H1 (cell line): ENCODE measurements at regions not wholly inside any gene's neighbourhood (a gene's known extent, or its start where the extent isn't known, plus 50 kb on each side); places are given as distances from the start of the nearest gene placed in this dataset.

Experiments
- CTCF ChIA-PET: fragments of 300-600 bp; sonication (Branson Sonifier 250); formaldehyde crosslinking; loops from one replicate; lab custom pipeline; 2021; ENCODE audit not compliant: partially characterized antibody; lab: Charles Lee
- POLR2A ChIA-PET: fragments of 300-600 bp; sonication (Branson Sonifier 250); formaldehyde crosslinking; loops from one replicate; lab custom pipeline; 2021; ENCODE audit warnings: inconsistent platforms; ENCODE audit not compliant: partially characterized antibody; lab: Charles Lee
- DNase-seq, 2 experiments: peaks; one replicate each; pipeline versions ENCODE4 v3.0.0 to v3.0.0-alpha.2; 2010 to 2022; ENCODE audit warnings: low spot score in 2 of 2, low read depth in 1 of 2, mixed read lengths in 1 of 2
- FAIRE-seq: peaks from 2 replicates; lab custom pipeline; 2011; peaks lifted over from hg19 to GRCh38; lab: Jason Lieb, UNC
- H2AFZ ChIP-seq: 2 replicates; pipeline ENCODE4 v1.8.1; 2012; ENCODE audit warnings: low read length, inconsistent platforms
- H2AK5ac ChIP-seq: 2 replicates; pipeline ENCODE4 v1.6.1; 2013; ENCODE audit warnings: low read depth, low read length
- H2BK120ac ChIP-seq: replicated peaks from 2 replicates; pipeline ENCODE3; 2013; ENCODE audit warnings: low read depth, low read length, inconsistent platforms
- H2BK12ac ChIP-seq: 2 replicates; pipeline ENCODE4 v1.6.1; 2013; ENCODE audit warnings: low read depth, low read length
- H2BK15ac ChIP-seq: 2 replicates; pipeline ENCODE4 v1.6.1; 2013; ENCODE audit warnings: low read length
- H2BK20ac ChIP-seq: 2 replicates; pipeline ENCODE4 v1.6.1; 2013; ENCODE audit warnings: low read length
- H2BK5ac ChIP-seq: 2 replicates; pipeline ENCODE4 v1.6.1; 2013; ENCODE audit warnings: low read depth, low read length
- H3K14ac ChIP-seq: 2 replicates; pipeline ENCODE4 v1.6.1; 2013; ENCODE audit warnings: inconsistent platforms; ENCODE audit not compliant: insufficient read length
- H3K18ac ChIP-seq: 2 replicates; pipeline ENCODE4 v1.6.1; 2013; ENCODE audit warnings: low read length; ENCODE audit errors: extremely low read depth
- H3K23ac ChIP-seq: 2 replicates; pipeline ENCODE4 v1.6.1; 2013; ENCODE audit warnings: inconsistent platforms; ENCODE audit not compliant: insufficient read length
- H3K23me2 ChIP-seq: 2 replicates; pipeline ENCODE4 v1.6.1; 2013; ENCODE audit warnings: low read depth, low read length
- H3K27ac ChIP-seq: 2 replicates; pipeline ENCODE4 v1.6.1; 2011; ENCODE audit warnings: low read depth, low read length, inconsistent platforms
- H3K27me3 ChIP-seq, 4 experiments: replicated peaks in 1 of 4; 1 replicate in 1 of 4; 2 replicates in 3 of 4; pipeline versions ENCODE4 v1.6.1 to v1.8.1; 2011 to 2013; ENCODE audit warnings: low read length in 3 of 4, mild to moderate bottlenecking in 3 of 4, inconsistent platforms in 2 of 4, mixed read lengths in 2 of 4, moderate library complexity in 1 of 4; ENCODE audit not compliant: control insufficient read depth in 3 of 4, insufficient read depth in 3 of 4; ENCODE audit errors: extremely low read depth in 1 of 4
- H3K36me3 ChIP-seq, 4 experiments: 2 replicates each; pipeline versions ENCODE4 v1.6.1 to v1.8.1; 2011 to 2013; ENCODE audit warnings: mild to moderate bottlenecking in 4 of 4, low read length in 3 of 4, moderate library complexity in 2 of 4, control low read depth in 1 of 4, inconsistent platforms in 1 of 4; ENCODE audit not compliant: insufficient read depth in 4 of 4, control insufficient read depth in 2 of 4
- H3K4ac ChIP-seq: replicated peaks from 2 replicates; pipeline ENCODE3; 2013; ENCODE audit warnings: low read length, low read depth, mixed read lengths, inconsistent platforms; ENCODE audit not compliant: insufficient read length
- H3K4me1 ChIP-seq, 4 experiments: replicated peaks in 1 of 4; 1 replicate in 1 of 4; 2 replicates in 3 of 4; pipeline versions ENCODE4 v1.6.1 to v1.8.1; 2011 to 2013; ENCODE audit warnings: low read length in 3 of 4, inconsistent platforms in 2 of 4, mixed read lengths in 1 of 4; ENCODE audit not compliant: insufficient read depth in 4 of 4, control insufficient read depth in 3 of 4
- H3K4me2 ChIP-seq, 2 experiments: 2 replicates each; pipeline versions ENCODE4 v1.6.1 to v1.8.1; 2011 to 2013; ENCODE audit warnings: low read depth in 2 of 2, low read length in 2 of 2, control low read depth in 1 of 2, inconsistent platforms in 1 of 2, mild to moderate bottlenecking in 1 of 2; ENCODE audit not compliant: insufficient read depth in 1 of 2
- H3K4me3 ChIP-seq, 4 experiments: fragments of 200-600, 300-600 bp in 1 of 4; sonication (generic), shearing (Covaris generic), sonication (Bioruptor Twin) in 1 of 4; 2 replicates each; pipeline versions ENCODE4 v1.5.1 to v1.8.1; 2011 to 2016; ENCODE audit warnings: low read length in 4 of 4, low read depth in 3 of 4, control low read depth in 2 of 4, inconsistent platforms in 2 of 4, mild to moderate bottlenecking in 2 of 4, mixed read lengths in 1 of 4, moderate library complexity in 1 of 4; ENCODE audit not compliant: insufficient read depth in 2 of 4; ENCODE audit errors: extremely low read depth in 1 of 4
- H3K56ac ChIP-seq: replicated peaks from 2 replicates; pipeline ENCODE3; 2013; ENCODE audit warnings: low read depth, mild to moderate bottlenecking, mixed read lengths, low read length, inconsistent platforms; ENCODE audit not compliant: insufficient read length
- H3K79me1 ChIP-seq: 2 replicates; pipeline ENCODE4 v1.6.1; 2013; ENCODE audit warnings: low read depth, low read length, control low read depth
- H3K79me2 ChIP-seq, 2 experiments: 2 replicates each; pipeline versions ENCODE4 v1.6.1 to v1.8.1; 2012 to 2013; ENCODE audit warnings: low read length in 2 of 2, mild to moderate bottlenecking in 2 of 2, inconsistent platforms in 1 of 2; ENCODE audit not compliant: insufficient read depth in 2 of 2, control insufficient read depth in 1 of 2
- H3K9ac ChIP-seq, 4 experiments: replicated peaks in 1 of 4; 1 replicate in 1 of 4; 2 replicates in 3 of 4; pipeline versions ENCODE4 v1.6.1 to v1.8.1; 2011 to 2013; ENCODE audit warnings: low read depth in 3 of 4, low read length in 3 of 4, control low read depth in 2 of 4, mild to moderate bottlenecking in 2 of 4, moderate library complexity in 2 of 4, inconsistent platforms in 1 of 4; ENCODE audit errors: extremely low read depth in 1 of 4
- H3K9me3 ChIP-seq, 2 experiments: 2 replicates each; pipeline versions ENCODE4 v1.6.1 to v1.8.1; 2012 to 2013; ENCODE audit warnings: mild to moderate bottlenecking in 2 of 2, moderate library complexity in 2 of 2, control low read depth in 1 of 2, inconsistent platforms in 1 of 2, low read depth in 1 of 2, low read length in 1 of 2, mixed read lengths in 1 of 2; ENCODE audit not compliant: insufficient read depth in 2 of 2
- H4K20me1 ChIP-seq, 2 experiments: replicated peaks in 1 of 2; 2 replicates each; pipeline versions ENCODE3 to v1.8.1; 2011 to 2013; ENCODE audit warnings: inconsistent platforms in 2 of 2, low read length in 2 of 2, mild to moderate bottlenecking in 1 of 2; ENCODE audit not compliant: insufficient read depth in 2 of 2, control insufficient read depth in 1 of 2
- H4K5ac ChIP-seq: 2 replicates; pipeline ENCODE4 v1.6.1; 2013; ENCODE audit warnings: low read length, low read depth, mixed read lengths, inconsistent platforms; ENCODE audit not compliant: insufficient read length
- H4K8ac ChIP-seq: 2 replicates; pipeline ENCODE4 v1.8.0; 2013; ENCODE audit warnings: mild to moderate bottlenecking, moderate library complexity, low read length, inconsistent platforms; ENCODE audit not compliant: insufficient read depth; ENCODE audit errors: extremely low read depth
- H4K91ac ChIP-seq: replicated peaks from 2 replicates; pipeline ENCODE3; 2013; ENCODE audit warnings: low read length, mixed read lengths, inconsistent platforms; ENCODE audit not compliant: insufficient read length
- TEAD4 ChIP-seq: IDR thresholded peaks from 2 replicates; pipeline ENCODE4 v1.6.1; 2012; ENCODE audit warnings: low read depth, low read length, inconsistent platforms, mixed read lengths
- WGBS, 2 experiments: shearing (Covaris generic) in 1 of 2; methylation state at CpG; one replicate each; pipeline versions ENCODE4 v1.1.6 to v1.1.7; 2013 to 2015; ENCODE audit warnings: low lambda C conversion rate in 2 of 2, mixed read lengths in 2 of 2, inconsistent platforms in 1 of 2, low coverage in 1 of 2, missing lambda C conversion rate in 1 of 2; ENCODE audit not compliant: insufficient replicate concordance in 2 of 2, insufficient coverage in 1 of 2, insufficient read length in 1 of 2; ENCODE audit errors: extremely low coverage in 1 of 2, missing lambda C conversion rate in 1 of 2; 5-methylcytosine and 5-hydroxymethylcytosine counted together

DNA sequence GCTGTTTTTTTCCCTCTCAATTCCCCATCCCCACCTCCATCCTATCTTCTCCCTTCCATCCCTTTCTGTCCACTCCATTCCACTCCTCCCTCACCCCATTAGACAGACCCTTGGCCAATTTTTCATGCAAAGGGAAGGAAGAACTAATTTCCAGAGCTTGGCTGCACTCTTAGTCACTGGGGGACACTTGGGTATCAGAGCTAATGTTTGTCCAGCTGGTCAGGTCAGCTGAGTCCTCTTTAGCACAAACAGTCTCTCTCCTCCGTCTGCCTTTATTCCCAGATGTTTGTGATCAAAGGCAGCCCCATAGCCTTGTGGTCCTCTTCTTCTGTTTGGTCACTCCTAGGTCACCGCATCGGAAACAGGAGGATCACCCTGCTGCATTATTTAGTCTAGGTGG lies 148.5 kb downstream of the NMUR2 start:
- CTCF ChIA-PET, result no interaction called here

More for the DNA sequence above, 148.5 kb downstream of the NMUR2 start:
- Histone ChIP-seq H3K36me3 (no peaks in the 10 kb centered on the region), H3K14ac (no peak overlapping the region), H4K5ac (no peak overlapping the region), H2AFZ (no peak overlapping the region), H3K27me3 (peaks cover 9 to 21% (median 17%) of the 10 kb centered on the region in 4 experiments), H2BK20ac (no peak overlapping the region), H2BK120ac (no peak overlapping the region), H3K18ac (no peak overlapping the region), H2BK5ac (no peak overlapping the region), H4K20me1 (peaks cover 0 to 3% of the 10 kb centered on the region in 2 experiments), H2AK5ac (no peak overlapping the region), H3K23ac (no peak overlapping the region), H2BK15ac (no peak overlapping the region), H3K4me3 (no peak overlapping the region), H3K4ac (no peak overlapping the region), H3K56ac (no peak overlapping the region), H4K8ac (no peak overlapping the region), H3K4me1 (no peaks in the 10 kb centered on the region), H3K23me2 (no peaks in the 10 kb centered on the region; the same call in 1 of the 2 replicates), H3K9ac (no peak overlapping the region), H3K27ac (no peak overlapping the region), H3K9me3 (no peaks in the 10 kb centered on the region), H2BK12ac (no peak overlapping the region), H4K91ac (no peak overlapping the region), H3K79me1 (no peaks in the 10 kb centered on the region), H3K4me2 (no peak overlapping the region), H3K79me2 (no peaks in the 10 kb centered on the region)
- WGBS, 2 experiments, result 93% methylated on average over 3 of the region's 3 CpGs; no CpG with 5 or more reads in 1 of the 2 experiments
- no peak for DNase-seq
- no peak for TF ChIP-seq TEAD4
- POLR2A ChIA-PET, result no interaction called here
- no peak for FAIRE-seq
